GM21390 (cell line): ENCODE measurements at regions not wholly inside any gene's neighbourhood (a gene's known extent, or its start where the extent isn't known, plus 50 kb on each side); places are given as distances from the start of the nearest gene placed in this dataset.
"Not testable (repeated sequence)": the region's sequence is repeated elsewhere in the genome, so short reads cannot be mapped to it uniquely, and the experiment has no call there.

Source experiments
- ATAC-seq: cut with Tn5 transposase; IDR thresholded peaks from one replicate; pipeline ENCODE4 v1.9.1; 2021; ENCODE audit not compliant: unreplicated experiment

GRCh38 chr3:195974281-195974680 lies 65.9 kb upstream of the TNK2 start:
- ATAC-seq = not testable (repeated sequence)

GRCh38 chr3:195970873-195971272 lies 62.5 kb upstream of the TNK2 start:
- not testable (repeated sequence) for ATAC-seq

GRCh38 chr3:195969838-195970776 lies 61.8 kb upstream of the TNK2 start:
- not testable (repeated sequence) for ATAC-seq

GRCh38 chr3:195969341-195969740 lies 61.0 kb upstream of the TNK2 start:
- ATAC-seq = not testable (repeated sequence)

- not testable (repeated sequence) for ATAC-seq
These were observed 59.8 kb upstream of the TNK2 start for GRCh38 chr3:195968104-195968503.

GRCh38 chr3:195967387-195967720 lies 59.0 kb upstream of the TNK2 start:
- ATAC-seq = not testable (repeated sequence)

- ATAC-seq = not testable (repeated sequence)
These were observed 58.4 kb upstream of the TNK2 start for GRCh38 chr3:195966563-195967386.

GRCh38 chr3:195965217-195965616 lies 56.9 kb upstream of the TNK2 start:
- ATAC-seq = not testable (repeated sequence)

GRCh38 chr3:195964318-195965107 lies 56.2 kb upstream of the TNK2 start:
- ATAC-seq = not testable (repeated sequence)

GRCh38 chr3:195962222-195962621 lies 53.9 kb upstream of the TNK2 start:
- ATAC-seq = not testable (repeated sequence)

GRCh38 chr3:195960971-195961775 lies 52.8 kb upstream of the TNK2 start:
- not testable (repeated sequence) for ATAC-seq

GRCh38 chr3:195960164-195960563 lies 51.8 kb upstream of the TNK2 start:
- not testable (repeated sequence) for ATAC-seq

GRCh38 chr3:195959367-195960157 lies 51.2 kb upstream of the TNK2 start:
- not testable (repeated sequence) for ATAC-seq

GRCh38 chr3:195958736-195959135 lies 50.4 kb upstream of the TNK2 start:
- not testable (repeated sequence) for ATAC-seq
